Muscle layer of colon (tissue), 2 donors: ENCODE measurements at regions not wholly inside any gene's neighbourhood (a gene's known extent, or its start where the extent isn't known, plus 50 kb on each side); places are given as distances from the start of the nearest gene placed in this dataset.

Experiments
- H3K27ac ChIP-seq: one replicate; pipeline ENCODE4 v1.7.0; 2013; ENCODE audit warnings: low read depth, mild to moderate bottlenecking, low read length, moderate library complexity
- H3K27me3 ChIP-seq, 2 donors: one replicate each; pipeline ENCODE4 v1.7.0; 2013; ENCODE audit warnings: low read length in 2 of 2, mild to moderate bottlenecking in 2 of 2; ENCODE audit not compliant: insufficient read depth in 2 of 2, control insufficient read depth in 1 of 2
- H3K36me3 ChIP-seq: one replicate; pipeline ENCODE4 v1.7.0; 2013; ENCODE audit warnings: mild to moderate bottlenecking, low read length; ENCODE audit not compliant: insufficient read depth
- H3K4me1 ChIP-seq: one replicate; pipeline ENCODE4 v1.7.0; 2013; ENCODE audit warnings: mild to moderate bottlenecking, low read length; ENCODE audit not compliant: insufficient read depth
- H3K4me3 ChIP-seq, 2 donors: one replicate each; pipeline ENCODE4 v1.7.0; 2013; ENCODE audit warnings: low read length in 2 of 2, low read depth in 1 of 2, mild to moderate bottlenecking in 1 of 2, moderate library complexity in 1 of 2
- H3K9ac ChIP-seq: one replicate; pipeline ENCODE4 v1.7.0; 2013; ENCODE audit warnings: low read length
- H3K9me3 ChIP-seq: one replicate; pipeline ENCODE4 v1.7.0; 2013; ENCODE audit warnings: mild to moderate bottlenecking, low read length
- donor health status: abdominal sarcoma.
- donor health status: Adenocarcinoma of cecum.

GRCh38 chr12:126512916-126513913, 1448.0 kb downstream of the AACS start:
- no peak overlapping the region for H3K9ac ChIP-seq
- no peak overlapping the region for H3K27ac ChIP-seq
- H3K27me3 ChIP-seq, result no peaks in the 10 kb centered on the region
- no peak overlapping the region for H3K4me3 ChIP-seq
- no peaks in the 10 kb centered on the region for H3K4me1 ChIP-seq
- H3K36me3 ChIP-seq, result no peaks in the 10 kb centered on the region
- H3K9me3 ChIP-seq, result no peaks in the 10 kb centered on the region

- H3K27ac ChIP-seq, result no peak overlapping the region
- no peak overlapping the region for H3K9ac ChIP-seq
- H3K4me1 ChIP-seq, result no peaks in the 10 kb centered on the region
- H3K27me3 ChIP-seq, result no peaks in the 10 kb centered on the region
- H3K4me3 ChIP-seq, result no peak overlapping the region
- H3K36me3 ChIP-seq, result no peaks in the 10 kb centered on the region
- H3K9me3 ChIP-seq, result no peaks in the 10 kb centered on the region
These were observed 1453.5 kb downstream of the AACS start for GRCh38 chr12:126518596-126519200.

GRCh38 chr12:126519833-126520232, 1454.6 kb downstream of the AACS start:
- Histone ChIP-seq H3K4me3 (no peak overlapping the region), H3K9ac (no peak overlapping the region), H3K36me3 (no peaks in the 10 kb centered on the region), H3K27me3 (no peaks in the 10 kb centered on the region), H3K4me1 (no peaks in the 10 kb centered on the region), H3K27ac (no peak overlapping the region), H3K9me3 (no peaks in the 10 kb centered on the region)

- H3K27me3 ChIP-seq, result no peaks in the 10 kb centered on the region
- H3K9ac ChIP-seq, result no peak overlapping the region
- H3K4me1 ChIP-seq, result no peaks in the 10 kb centered on the region
These were observed 1458.7 kb downstream of the AACS start for GRCh38 chr12:126523891-126524290.

GRCh38 chr12:126534495-126534894, 1469.3 kb downstream of the AACS start:
- Histone ChIP-seq H3K36me3 (no peaks in the 10 kb centered on the region), H3K9me3 (no peaks in the 10 kb centered on the region), H3K4me1 (no peaks in the 10 kb centered on the region), H3K27ac (no peak overlapping the region), H3K4me3 (no peak overlapping the region), H3K27me3 (no peaks in the 10 kb centered on the region), H3K9ac (no peak overlapping the region)

More at GRCh38 chr12:126523891-126524290, 1458.7 kb downstream of the AACS start:
- Histone ChIP-seq H3K4me3 (no peak overlapping the region), H3K27ac (no peak overlapping the region), H3K36me3 (no peaks in the 10 kb centered on the region), H3K9me3 (no peaks in the 10 kb centered on the region)

GRCh38 chr12:126534942-126535341, 1469.7 kb downstream of the AACS start:
- H3K4me3 ChIP-seq, result no peak overlapping the region
- H3K9ac ChIP-seq, result no peak overlapping the region
- no peaks in the 10 kb centered on the region for H3K9me3 ChIP-seq
- no peaks in the 10 kb centered on the region for H3K4me1 ChIP-seq
- H3K36me3 ChIP-seq, result no peaks in the 10 kb centered on the region
- no peak overlapping the region for H3K27ac ChIP-seq
- H3K27me3 ChIP-seq, result no peaks in the 10 kb centered on the region

GRCh38 chr12:126535971-126536370, 1470.7 kb downstream of the AACS start:
- Histone ChIP-seq H3K27me3 (no peaks in the 10 kb centered on the region), H3K36me3 (no peaks in the 10 kb centered on the region), H3K9me3 (no peaks in the 10 kb centered on the region), H3K27ac (no peak overlapping the region), H3K4me1 (no peaks in the 10 kb centered on the region), H3K9ac (no peak overlapping the region), H3K4me3 (no peak overlapping the region)

- Histone ChIP-seq H3K9me3 (no peaks in the 10 kb centered on the region), H3K27me3 (no peaks in the 10 kb centered on the region)
These were observed 1472.8 kb downstream of the AACS start for GRCh38 chr12:126537961-126538530.

GRCh38 chr12:126538888-126539287, 1473.7 kb downstream of the AACS start:
- H3K4me3 ChIP-seq, result no peak overlapping the region
- H3K27ac ChIP-seq, result no peak overlapping the region
- H3K9me3 ChIP-seq, result no peaks in the 10 kb centered on the region
- H3K9ac ChIP-seq, result no peak overlapping the region
- H3K27me3 ChIP-seq, result no peaks in the 10 kb centered on the region
- H3K36me3 ChIP-seq, result no peaks in the 10 kb centered on the region
- no peaks in the 10 kb centered on the region for H3K4me1 ChIP-seq

More at GRCh38 chr12:126537961-126538530, 1472.8 kb downstream of the AACS start:
- Histone ChIP-seq H3K36me3 (no peaks in the 10 kb centered on the region), H3K4me1 (no peaks in the 10 kb centered on the region), H3K4me3 (no peak overlapping the region), H3K9ac (no peak overlapping the region), H3K27ac (no peak overlapping the region)

GRCh38 chr12:126545411-126545810, 1480.2 kb downstream of the AACS start:
- H3K4me3 ChIP-seq, result no peak overlapping the region
- H3K9me3 ChIP-seq, result no peaks in the 10 kb centered on the region
- H3K9ac ChIP-seq, result no peak overlapping the region
- no peak overlapping the region for H3K27ac ChIP-seq
- no peaks in the 10 kb centered on the region for H3K27me3 ChIP-seq
- no peaks in the 10 kb centered on the region for H3K36me3 ChIP-seq
- no peaks in the 10 kb centered on the region for H3K4me1 ChIP-seq

GRCh38 chr12:126547905-126548304, 1482.7 kb downstream of the AACS start:
- no peak overlapping the region for H3K4me3 ChIP-seq
- H3K9me3 ChIP-seq, result no peaks in the 10 kb centered on the region
- H3K9ac ChIP-seq, result no peak overlapping the region
- no peaks in the 10 kb centered on the region for H3K27me3 ChIP-seq
- no peaks in the 10 kb centered on the region for H3K4me1 ChIP-seq
- H3K36me3 ChIP-seq, result no peaks in the 10 kb centered on the region
- H3K27ac ChIP-seq, result no peak overlapping the region
